ENCODE measurements at regions not wholly inside any gene's neighbourhood (a gene's known extent, or its start where the extent isn't known, plus 50 kb on each side); places are given as distances from the start of the nearest gene placed in this dataset.

DNA sequence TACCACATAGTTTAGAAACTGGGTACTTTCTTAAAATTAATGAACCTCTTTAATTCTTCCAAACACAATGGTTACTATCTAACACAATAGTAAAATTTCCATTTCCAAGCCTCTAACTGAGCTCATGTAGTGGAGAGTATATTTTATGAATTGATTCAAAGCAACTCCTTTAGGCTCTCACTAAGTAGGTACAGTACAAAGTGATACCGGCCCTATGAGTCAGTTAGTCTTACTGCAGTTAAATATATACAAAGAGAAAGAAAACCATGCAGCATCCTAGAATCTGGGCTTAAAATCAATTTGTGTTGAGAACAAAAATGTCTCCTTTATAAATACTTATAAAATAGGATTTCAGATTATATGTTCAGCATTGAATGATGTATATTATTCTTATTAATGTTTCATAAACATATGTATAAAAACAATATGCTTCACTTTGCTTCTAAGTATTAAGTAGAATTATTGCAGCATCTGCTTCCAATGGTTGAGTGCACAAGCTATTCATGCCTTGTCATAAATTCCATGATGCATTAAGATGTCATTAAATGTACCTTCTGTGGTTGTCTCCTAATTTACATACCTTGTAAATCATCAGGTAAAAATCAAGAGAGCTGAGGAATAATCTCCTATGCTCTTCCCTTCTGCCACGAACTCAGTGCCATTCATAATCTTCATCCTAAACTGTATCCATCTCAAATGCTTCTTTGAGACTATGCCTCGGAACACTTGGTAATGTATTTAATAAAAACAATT lies 1037.8 kb downstream of the STPG2 start:
- TF ChIP-seq EZH2phosphoT487 (IDR thresholded peaks at IDR 0.05; ENCODE audit: unreplicated experiment) (no peak), ZNF114 (CRISPR knock-in tag; IDR thresholded peaks at IDR 0.05) (no peak), POLR2AphosphoS5 (IDR thresholded peaks at IDR 0.05; ENCODE audit: low read depth) (no peak), EZH2 (IDR thresholded peaks at IDR 0.05; ENCODE audit: low read depth, unreplicated experiment) (no peak), REST (IDR thresholded peaks at IDR 0.05; ENCODE audit: unreplicated experiment) (no peak), CREB1 (CRISPR knock-in tag; IDR thresholded peaks at IDR 0.05; ENCODE audit: low read depth) (no peak), NANOG (IDR thresholded peaks at IDR 0.05; ENCODE audit: borderline replicate concordance) (no peak), JUNB (IDR thresholded peaks at IDR 0.05; ENCODE audit: unreplicated experiment) (no peak)
- TF ChIP-seq, protein P1, sequence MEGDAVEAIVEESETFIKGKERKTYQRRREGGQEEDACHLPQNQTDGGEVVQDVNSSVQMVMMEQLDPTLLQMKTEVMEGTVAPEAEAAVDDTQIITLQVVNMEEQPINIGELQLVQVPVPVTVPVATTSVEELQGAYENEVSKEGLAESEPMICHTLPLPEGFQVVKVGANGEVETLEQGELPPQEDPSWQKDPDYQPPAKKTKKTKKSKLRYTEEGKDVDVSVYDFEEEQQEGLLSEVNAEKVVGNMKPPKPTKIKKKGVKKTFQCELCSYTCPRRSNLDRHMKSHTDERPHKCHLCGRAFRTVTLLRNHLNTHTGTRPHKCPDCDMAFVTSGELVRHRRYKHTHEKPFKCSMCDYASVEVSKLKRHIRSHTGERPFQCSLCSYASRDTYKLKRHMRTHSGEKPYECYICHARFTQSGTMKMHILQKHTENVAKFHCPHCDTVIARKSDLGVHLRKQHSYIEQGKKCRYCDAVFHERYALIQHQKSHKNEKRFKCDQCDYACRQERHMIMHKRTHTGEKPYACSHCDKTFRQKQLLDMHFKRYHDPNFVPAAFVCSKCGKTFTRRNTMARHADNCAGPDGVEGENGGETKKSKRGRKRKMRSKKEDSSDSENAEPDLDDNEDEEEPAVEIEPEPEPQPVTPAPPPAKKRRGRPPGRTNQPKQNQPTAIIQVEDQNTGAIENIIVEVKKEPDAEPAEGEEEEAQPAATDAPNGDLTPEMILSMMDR (conservative IDR thresholded peaks at IDR 0.05; ENCODE audit: low read depth in 2 of 2), result no peak

Data from GM23338 (cell line).